HG02571 (cell line): ENCODE measurements at regions not wholly inside any gene's neighbourhood (a gene's known extent, or its start where the extent isn't known, plus 50 kb on each side); places are given as distances from the start of the nearest gene placed in this dataset.
"Not testable (repeated sequence)": the region's sequence is repeated elsewhere in the genome, so short reads cannot be mapped to it uniquely, and the experiment has no call there.

ENCODE experiments used
- ATAC-seq: cut with Tn5 transposase; IDR thresholded peaks from one replicate; pipeline ENCODE4 v1.9.1; 2021; ENCODE audit warnings: mild to moderate bottlenecking, moderate library complexity; ENCODE audit not compliant: unreplicated experiment

DNA sequence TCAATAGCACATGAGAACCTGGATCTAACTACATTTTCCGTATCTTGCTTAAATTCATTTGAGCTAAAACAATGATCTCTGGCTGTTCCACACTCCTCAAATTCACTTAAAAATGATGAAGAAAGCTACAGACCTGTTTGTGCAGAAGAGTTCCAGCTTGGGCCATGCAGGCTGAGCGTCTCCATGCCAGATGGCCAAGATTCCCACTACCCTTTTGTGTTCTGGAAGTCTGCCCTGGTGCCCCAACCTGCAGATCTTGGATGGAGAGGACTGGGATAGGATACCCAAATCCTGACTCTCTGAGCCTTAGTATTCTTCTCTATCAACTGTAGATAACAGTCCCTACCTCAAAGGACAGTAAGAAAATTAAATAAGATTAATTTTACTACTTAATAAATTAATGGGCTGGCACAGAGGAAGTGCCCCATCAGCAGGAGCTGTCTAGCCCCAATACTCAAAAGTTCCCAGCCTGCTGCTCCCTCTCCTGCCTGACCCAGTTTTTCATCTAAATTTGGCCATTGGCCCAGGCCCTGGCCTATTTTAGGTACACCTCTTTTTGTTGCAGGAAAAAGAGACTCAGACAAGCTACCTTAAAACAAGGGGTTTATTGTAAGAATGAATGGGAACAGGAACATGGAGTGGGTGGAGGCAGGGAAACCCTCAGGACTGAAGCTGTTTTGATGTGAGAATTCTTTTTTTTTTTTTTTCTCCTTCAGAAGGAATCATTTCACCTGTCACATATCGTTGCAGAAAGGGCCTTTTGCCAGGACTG lies 81.4 kb upstream of the GRK3 start:
- ATAC-seq, result no peak

DNA sequence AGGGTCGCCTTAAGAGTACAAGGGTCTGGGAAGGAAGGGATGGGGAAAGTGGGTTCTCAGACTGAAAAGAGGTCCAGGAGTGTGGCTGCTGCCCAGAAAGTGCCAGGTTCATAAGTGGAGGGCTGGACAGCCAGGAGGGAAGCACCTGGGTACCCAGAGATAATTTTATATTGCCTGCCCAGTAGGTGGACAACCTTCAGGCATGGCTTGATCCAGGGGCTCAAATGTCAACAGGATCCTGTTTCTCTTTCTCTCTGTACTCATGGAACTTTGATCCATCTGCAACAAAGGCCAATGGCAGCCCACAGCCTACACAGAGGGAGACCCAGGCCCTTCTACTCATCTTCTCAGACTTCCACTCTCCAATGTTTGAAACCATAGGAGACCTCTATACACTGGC lies 80.5 kb upstream of the GRK3 start:
- no peak for ATAC-seq

DNA sequence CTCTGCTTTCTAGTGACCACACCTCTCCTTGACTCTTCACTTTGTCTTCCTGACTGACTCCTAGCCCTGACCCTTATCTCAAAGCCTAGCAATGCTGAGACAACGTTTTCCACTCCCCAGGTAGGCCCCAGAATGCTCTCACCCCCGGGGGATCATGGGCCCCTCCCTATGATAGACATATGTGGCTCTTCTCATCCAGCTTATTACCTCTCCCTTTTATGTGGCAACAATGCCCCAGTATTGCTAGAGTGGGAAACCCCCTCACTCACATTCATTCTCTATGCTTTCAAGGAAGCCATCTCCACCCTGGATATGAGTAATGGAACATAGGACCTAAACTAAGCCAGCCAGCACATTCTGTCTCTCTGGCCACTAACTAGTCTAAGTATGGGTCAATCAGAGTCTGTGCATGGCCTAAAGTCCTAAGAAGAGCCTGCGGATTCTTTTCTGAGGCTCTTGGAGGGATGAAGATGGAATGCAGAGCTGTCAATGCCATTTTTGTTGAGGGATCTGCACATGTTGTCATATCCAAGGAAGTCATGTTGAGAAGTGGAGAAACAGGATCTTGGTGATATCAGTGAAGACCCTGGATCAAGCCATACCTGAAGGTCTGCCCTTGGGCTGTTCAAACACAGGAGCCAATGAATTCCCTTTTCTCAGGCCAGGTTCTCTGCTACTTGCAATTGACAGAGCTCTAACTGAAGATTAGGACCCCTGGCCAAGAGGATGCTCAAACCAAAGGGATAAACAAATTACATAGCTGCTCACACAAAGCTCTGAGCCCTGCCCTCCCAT lies 79.8 kb upstream of the GRK3 start:
- ATAC-seq, result no peak

- ATAC-seq, result no peak
Measured at GRCh38 chr22:25485626-25486545, 78.6 kb upstream of the GRK3 start.

DNA sequence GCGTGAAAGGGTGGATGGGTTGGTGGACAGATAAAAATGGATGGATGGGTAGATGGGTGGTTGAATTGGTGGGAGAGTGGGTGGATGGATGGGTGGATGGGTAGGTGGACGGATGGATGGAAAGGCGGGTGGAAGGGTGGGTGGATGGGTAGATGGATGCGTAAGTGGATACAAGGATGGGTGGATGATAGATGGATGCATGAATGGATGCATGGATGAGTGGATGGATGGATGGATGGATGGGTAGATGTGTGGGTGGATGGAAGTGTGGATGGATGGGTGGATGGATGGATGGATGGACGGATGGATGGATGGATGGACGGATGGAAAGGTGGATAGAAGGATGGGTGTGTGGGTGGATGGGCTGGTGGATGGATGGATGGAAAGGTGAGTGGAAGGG lies 77.0 kb upstream of the GRK3 start:
- no peak for ATAC-seq

DNA sequence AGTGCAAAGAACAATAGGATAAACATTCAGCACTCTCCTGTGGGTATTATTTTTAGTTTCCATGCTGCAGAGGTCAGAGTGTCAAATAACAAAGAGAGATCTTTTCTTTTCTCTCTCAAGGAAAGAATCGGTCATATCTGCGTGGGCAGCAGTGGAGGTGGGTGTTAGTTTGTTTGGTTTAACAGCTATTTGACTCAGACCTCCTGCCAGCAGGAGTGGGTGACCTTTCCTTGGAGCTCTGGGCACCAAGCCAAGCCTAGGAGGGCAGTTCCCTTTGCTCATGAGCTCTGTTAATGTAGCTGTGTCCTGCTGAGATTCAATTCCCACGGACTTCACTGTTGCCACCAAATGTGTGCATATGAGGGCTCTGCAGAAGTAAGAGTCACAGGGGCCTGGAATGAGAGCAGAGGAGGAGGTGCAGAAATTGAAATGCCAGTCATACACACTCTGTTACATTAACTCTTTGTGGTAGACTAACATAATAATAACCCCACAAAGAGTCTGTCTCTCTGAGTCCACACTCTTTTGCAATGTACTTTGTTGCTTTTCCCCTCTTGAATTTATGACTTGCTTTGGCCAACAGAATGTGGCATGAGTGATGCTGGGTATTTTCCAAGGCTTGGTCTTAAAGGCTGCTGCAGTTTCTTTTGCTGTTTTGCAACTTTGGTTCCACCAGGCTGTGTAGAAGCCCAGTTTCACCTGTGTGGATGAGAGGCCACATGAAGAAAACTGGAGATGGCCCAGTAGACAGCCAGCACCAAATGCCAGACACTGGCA lies 76.0 kb upstream of the GRK3 start:
- no peak for ATAC-seq

GRCh38 chr22:25489947-25490346 lies 74.5 kb upstream of the GRK3 start:
- ATAC-seq, result no peak

DNA sequence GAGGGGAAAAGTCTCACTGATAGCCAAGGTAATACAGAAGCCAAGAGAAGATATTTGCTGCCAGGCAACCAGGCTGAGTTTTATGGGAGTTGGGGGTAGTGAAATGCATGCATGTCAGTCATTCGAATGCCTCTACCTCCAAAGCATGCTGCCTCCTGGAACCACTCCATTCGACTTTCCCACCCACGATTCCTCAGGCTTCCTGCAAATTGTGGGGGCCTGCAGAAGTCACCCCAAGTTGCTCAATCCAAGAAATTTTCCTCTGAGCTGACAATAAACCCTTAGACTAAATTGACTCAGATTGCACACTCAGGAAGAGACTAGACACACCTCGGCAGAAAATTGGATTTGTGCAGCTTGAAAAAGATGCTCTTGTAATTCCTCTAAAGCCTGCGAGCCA lies 73.6 kb upstream of the GRK3 start:
- no peak for ATAC-seq

- no peak for ATAC-seq
Measured at GRCh38 chr22:25492162-25492561, 72.3 kb upstream of the GRK3 start.

- ATAC-seq, result no peak
Measured at GRCh38 chr22:25492841-25493734, 71.4 kb upstream of the GRK3 start.

GRCh38 chr22:25493794-25494193 lies 70.7 kb upstream of the GRK3 start:
- ATAC-seq, result no peak

DNA sequence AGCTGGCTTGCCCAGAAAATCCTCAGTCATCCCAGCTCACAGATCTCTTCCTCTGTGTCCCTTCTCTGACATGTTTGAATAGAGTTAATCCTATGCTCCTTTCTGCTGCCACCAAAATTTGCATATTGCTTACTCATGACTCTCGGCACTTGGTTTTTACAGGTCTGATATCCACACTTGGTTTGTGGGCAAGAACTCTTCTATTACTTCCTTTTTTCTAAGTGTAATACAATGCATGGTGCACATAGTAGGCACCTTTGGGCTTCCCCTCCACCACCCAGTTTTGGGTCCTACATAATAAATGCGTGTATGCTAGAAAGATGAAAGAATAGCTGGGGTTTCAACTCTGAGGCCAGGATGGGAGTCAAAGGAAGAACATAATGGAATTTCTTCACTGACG lies 69.7 kb upstream of the GRK3 start:
- ATAC-seq, result no peak

GRCh38 chr22:25495285-25495684 lies 69.2 kb upstream of the GRK3 start:
- no peak for ATAC-seq

DNA sequence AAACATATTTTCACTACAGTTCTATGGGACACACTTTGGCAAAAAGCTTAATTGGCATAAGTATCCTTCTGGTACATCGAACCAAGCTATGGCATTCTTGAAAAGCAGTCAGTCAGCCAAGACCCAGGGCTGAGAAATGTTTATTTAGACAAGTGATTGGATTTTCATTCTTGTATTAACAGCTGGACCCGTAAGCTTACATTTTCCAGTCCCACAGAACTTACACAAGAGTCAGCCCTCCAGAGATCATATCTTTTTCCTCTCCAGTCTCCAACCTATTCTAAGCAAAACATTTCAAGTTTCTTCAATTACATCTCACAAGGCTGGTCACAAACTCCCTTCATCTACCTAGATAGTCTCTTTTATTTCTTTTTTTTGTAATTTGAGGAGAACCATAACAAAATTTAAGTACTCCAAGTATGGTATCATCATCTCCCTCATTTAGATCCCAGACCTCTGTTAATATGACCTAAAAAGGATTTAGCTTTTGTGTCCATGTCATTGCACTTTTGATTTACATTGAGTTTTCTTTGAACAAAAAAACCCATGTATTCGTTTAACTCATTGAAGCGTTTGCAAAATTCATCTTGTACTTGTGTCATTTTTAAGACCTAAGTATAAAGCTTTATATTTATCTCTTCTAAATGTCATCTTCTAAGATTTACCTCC lies 67.9 kb upstream of the GRK3 start:
- ATAC-seq, result no peak

- ATAC-seq, result no peak
Measured at GRCh38 chr22:25497181-25497641, 67.3 kb upstream of the GRK3 start.

- no peak for ATAC-seq
Measured at GRCh38 chr22:25497716-25498115, 66.8 kb upstream of the GRK3 start.

DNA sequence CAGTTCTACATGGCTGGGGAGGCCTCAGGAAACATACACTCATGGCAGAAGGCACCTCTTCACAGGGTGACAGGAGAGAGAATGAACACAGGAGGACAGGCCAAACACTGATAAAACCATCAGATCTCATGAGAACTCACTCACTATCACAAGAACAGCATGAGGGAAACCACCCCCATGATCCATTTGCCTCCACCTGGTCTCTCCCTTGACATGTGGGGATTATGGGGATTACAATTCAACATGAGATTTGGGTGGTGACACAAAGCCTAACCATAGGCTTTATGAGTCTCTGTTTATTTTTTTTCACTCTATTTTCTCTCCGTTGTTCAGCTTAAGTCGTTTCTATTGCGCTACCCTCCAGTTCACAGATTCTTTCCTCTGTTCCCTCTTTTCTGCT lies 63.8 kb upstream of the GRK3 start:
- not testable (repeated sequence) for ATAC-seq

DNA sequence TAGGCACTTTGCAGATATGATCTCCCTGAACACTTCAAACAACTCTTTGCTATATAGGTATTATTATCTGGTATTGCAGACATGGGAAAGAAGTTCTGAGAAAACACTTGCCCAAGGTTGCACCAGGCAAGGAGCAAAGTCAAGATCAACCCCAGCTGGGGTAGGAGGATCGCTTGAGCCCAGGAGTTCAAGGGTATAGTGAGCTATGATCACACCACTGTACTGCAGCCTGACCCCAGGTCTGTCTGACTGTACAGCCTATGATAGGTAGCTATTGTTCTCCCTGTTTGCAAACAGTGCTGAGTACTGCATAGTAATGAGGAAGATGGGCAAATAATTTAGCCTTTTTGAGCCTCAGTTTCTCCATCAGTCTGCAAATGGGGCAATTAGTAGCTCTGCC lies 60.5 kb upstream of the GRK3 start:
- ATAC-seq, result not testable (repeated sequence)

GRCh38 chr22:25508161-25508560 lies 56.3 kb upstream of the GRK3 start:
- no peak for ATAC-seq
